Hepatocyte (in vitro differentiated cells): ENCODE measurements at regions not wholly inside any gene's neighbourhood (a gene's known extent, or its start where the extent isn't known, plus 50 kb on each side); places are given as distances from the start of the nearest gene placed in this dataset.

Source experiments
- DNase-seq: peaks from one replicate; pipeline ENCODE4 v3.0.0-alpha.2; 2016; ENCODE audit warnings: low spot score
- H2AFZ ChIP-seq: fragments of 200-600 bp; sonication (generic); 2 replicates; pipeline ENCODE4 v1.6.0; 2016; ENCODE audit warnings: antibody characterized with exemption, mild to moderate bottlenecking
- H3K27ac ChIP-seq: fragments of 200-600 bp; sonication (generic); 2 replicates; pipeline ENCODE4 v1.5.1; 2016; ENCODE audit warnings: mild to moderate bottlenecking
- H3K27me3 ChIP-seq: fragments of 200-600 bp; sonication (generic); 2 replicates; pipeline ENCODE4 v1.6.1; 2016
- H3K36me3 ChIP-seq: fragments of 200-600 bp; sonication (generic); replicated peaks from 2 replicates; pipeline ENCODE4 v1.5.1; 2016; ENCODE audit warnings: low read depth; ENCODE audit not compliant: insufficient read depth
- H3K4me1 ChIP-seq: fragments of 200-600 bp; sonication (generic); 2 replicates; pipeline ENCODE4 v1.5.1; 2016; ENCODE audit warnings: mild to moderate bottlenecking, moderate library complexity; ENCODE audit not compliant: insufficient read depth
- H3K4me2 ChIP-seq: fragments of 200-600 bp; sonication (generic); 2 replicates; pipeline ENCODE4 v1.6.0; 2016
- H3K4me3 ChIP-seq: fragments of 200-600 bp; sonication (generic); 2 replicates; pipeline ENCODE4 v1.5.1; 2016; ENCODE audit warnings: mild to moderate bottlenecking
- H3K79me2 ChIP-seq: fragments of 200-600 bp; sonication (generic); 2 replicates; pipeline ENCODE4 v1.6.0; 2017; ENCODE audit warnings: mild to moderate bottlenecking
- H3K9me2 ChIP-seq: fragments of 200-600 bp; sonication (generic); replicated peaks from 2 replicates; pipeline ENCODE4 v1.6.0; 2017; ENCODE audit warnings: mild to moderate bottlenecking; ENCODE audit not compliant: insufficient read depth
- H3K9me3 ChIP-seq: fragments of 200-600 bp; sonication (generic); 2 replicates; pipeline ENCODE4 v1.5.1; 2016; ENCODE audit warnings: low read depth, mild to moderate bottlenecking
- H4K20me1 ChIP-seq: fragments of 200-600 bp; sonication (generic); 2 replicates; pipeline ENCODE4 v1.6.0; 2016; ENCODE audit warnings: mild to moderate bottlenecking; ENCODE audit not compliant: insufficient read depth, poor library complexity, severe bottlenecking
- CTCF ChIP-seq: fragments of 200-600 bp; sonication (generic); IDR thresholded peaks from 2 replicates; pipeline ENCODE4 v1.5.1; 2016; ENCODE audit warnings: antibody characterized with exemption, mild to moderate bottlenecking; ENCODE audit not compliant: poor library complexity
- EZH2 ChIP-seq: fragments of 200-600 bp; sonication (generic); IDR thresholded peaks from 2 replicates; pipeline ENCODE4 v1.6.1; 2016; ENCODE audit warnings: antibody characterized with exemption, mild to moderate bottlenecking, borderline replicate concordance
- EZH2phosphoT487 ChIP-seq: fragments of 200-600 bp; sonication (generic); IDR thresholded peaks from one replicate; pipeline ENCODE4 v1.6.1; 2018; ENCODE audit warnings: antibody characterized with exemption, mild to moderate bottlenecking, low read depth, moderate library complexity; ENCODE audit not compliant: unreplicated experiment, severe bottlenecking
- whole genome bisulfite sequencing: methylation state at CpG from one replicate; pipeline ENCODE4 v1.1.6; 2016; ENCODE audit warnings: low lambda C conversion rate; ENCODE audit errors: missing lambda C conversion rate; 5-methylcytosine and 5-hydroxymethylcytosine counted together

- DNase-seq = no peak
- TF ChIP-seq EZH2phosphoT487 (no peak), CTCF (no peak), EZH2 (no peak)
- H3K79me2 ChIP-seq = no peaks in the 10 kb centered on the region
- no peak overlapping the region for H3K4me3 ChIP-seq
- no peaks in the 10 kb centered on the region for H4K20me1 ChIP-seq
- no peak overlapping the region for H3K27ac ChIP-seq
- no peaks in the 10 kb centered on the region for H3K9me3 ChIP-seq
- H3K4me2 ChIP-seq = no peak overlapping the region
- no peaks in the 10 kb centered on the region for H3K36me3 ChIP-seq
- no peaks in the 10 kb centered on the region for H3K27me3 ChIP-seq
- H3K9me2 ChIP-seq = no peaks in the 10 kb centered on the region
- H2AFZ ChIP-seq = no peak overlapping the region
- H3K4me1 ChIP-seq = peaks cover 3% of the 10 kb centered on the region
Measured at GRCh38 chr2:147681093-147681492, 163.7 kb upstream of the ACVR2A start.

- H3K9me2 ChIP-seq = no peaks in the 10 kb centered on the region
- no peaks in the 10 kb centered on the region for H4K20me1 ChIP-seq
- H2AFZ ChIP-seq = no peak overlapping the region
- H3K27me3 ChIP-seq = no peaks in the 10 kb centered on the region
- no peak for DNase-seq
- no peaks in the 10 kb centered on the region for H3K79me2 ChIP-seq
- WGBS = 70% methylated on average over 6 of the region's 6 CpGs
- H3K4me2 ChIP-seq = no peak overlapping the region
- H3K4me1 ChIP-seq = peaks cover 3% of the 10 kb centered on the region
- no peaks in the 10 kb centered on the region for H3K36me3 ChIP-seq
- TF ChIP-seq EZH2 (no peak), EZH2phosphoT487 (no peak), CTCF (no peak)
- H3K9me3 ChIP-seq = no peaks in the 10 kb centered on the region
- H3K27ac ChIP-seq = peak overlapping the region; percentile 6
- no peak overlapping the region for H3K4me3 ChIP-seq
Measured at GRCh38 chr2:147679955-147680531, 164.8 kb upstream of the ACVR2A start.

- peaks cover 3% of the 10 kb centered on the region for H3K4me1 ChIP-seq
- DNase-seq = no peak
- no peaks in the 10 kb centered on the region for H3K36me3 ChIP-seq
- WGBS = 83% methylated on average over 3 of the region's 3 CpGs
- H3K27me3 ChIP-seq = no peaks in the 10 kb centered on the region
- H3K79me2 ChIP-seq = no peaks in the 10 kb centered on the region
- H3K9me3 ChIP-seq = no peaks in the 10 kb centered on the region
- TF ChIP-seq EZH2 = no peak
- no peak for TF ChIP-seq CTCF
- TF ChIP-seq EZH2phosphoT487 = no peak
- no peak overlapping the region for H2AFZ ChIP-seq
- no peak overlapping the region for H3K4me3 ChIP-seq
- no peak overlapping the region for H3K27ac ChIP-seq
- H4K20me1 ChIP-seq = no peaks in the 10 kb centered on the region
- no peak overlapping the region for H3K4me2 ChIP-seq
- H3K9me2 ChIP-seq = no peaks in the 10 kb centered on the region
Measured at GRCh38 chr2:147679191-147679954, 165.5 kb upstream of the ACVR2A start.
